ENCODE measurements at regions not wholly inside any gene's neighbourhood (a gene's known extent, or its start where the extent isn't known, plus 50 kb on each side); places are given as distances from the start of the nearest gene placed in this dataset.

- TF ChIP-seq, protein P1, sequence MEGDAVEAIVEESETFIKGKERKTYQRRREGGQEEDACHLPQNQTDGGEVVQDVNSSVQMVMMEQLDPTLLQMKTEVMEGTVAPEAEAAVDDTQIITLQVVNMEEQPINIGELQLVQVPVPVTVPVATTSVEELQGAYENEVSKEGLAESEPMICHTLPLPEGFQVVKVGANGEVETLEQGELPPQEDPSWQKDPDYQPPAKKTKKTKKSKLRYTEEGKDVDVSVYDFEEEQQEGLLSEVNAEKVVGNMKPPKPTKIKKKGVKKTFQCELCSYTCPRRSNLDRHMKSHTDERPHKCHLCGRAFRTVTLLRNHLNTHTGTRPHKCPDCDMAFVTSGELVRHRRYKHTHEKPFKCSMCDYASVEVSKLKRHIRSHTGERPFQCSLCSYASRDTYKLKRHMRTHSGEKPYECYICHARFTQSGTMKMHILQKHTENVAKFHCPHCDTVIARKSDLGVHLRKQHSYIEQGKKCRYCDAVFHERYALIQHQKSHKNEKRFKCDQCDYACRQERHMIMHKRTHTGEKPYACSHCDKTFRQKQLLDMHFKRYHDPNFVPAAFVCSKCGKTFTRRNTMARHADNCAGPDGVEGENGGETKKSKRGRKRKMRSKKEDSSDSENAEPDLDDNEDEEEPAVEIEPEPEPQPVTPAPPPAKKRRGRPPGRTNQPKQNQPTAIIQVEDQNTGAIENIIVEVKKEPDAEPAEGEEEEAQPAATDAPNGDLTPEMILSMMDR (IDR thresholded peaks at IDR 0.05): no peak
- no peak for TF ChIP-seq POLR2A (IDR thresholded peaks at IDR 0.05)
Observed at GRCh38 chr14:66133666-66134065, 352.5 kb upstream of the CCDC196 start.

All from thyroid gland (tissue), 4 donors.